Esophagus muscularis mucosa (tissue), 4 donors: ENCODE measurements at regions not wholly inside any gene's neighbourhood (a gene's known extent, or its start where the extent isn't known, plus 50 kb on each side); places are given as distances from the start of the nearest gene placed in this dataset.

ENCODE experiments used
- CTCF ChIP-seq, 3 experiments: fragments of 200-600 bp in 2 of 3; fragments of 450-650 bp in 1 of 3; sonication (generic) in 2 of 3; IDR thresholded peaks; one replicate each; pipeline ENCODE4 v1.5.1; 2017 to 2019; ENCODE audit warnings: antibody characterized with exemption in 3 of 3, mild to moderate bottlenecking in 2 of 3, moderate library complexity in 1 of 3
- EP300 ChIP-seq: sonication (generic); formaldehyde crosslinking; IDR thresholded peaks from one replicate; pipeline ENCODE4 v1.6.1; 2017; ENCODE audit warnings: antibody characterized with exemption
- POLR2A ChIP-seq: fragments of 450-650 bp; IDR thresholded peaks from one replicate; pipeline ENCODE4 v1.6.1; 2017; ENCODE audit warnings: antibody characterized with exemption, moderate library complexity, mild to moderate bottlenecking, low read depth
- POLR2AphosphoS5 ChIP-seq, 2 donors: sonication (generic); formaldehyde crosslinking; IDR thresholded peaks; one replicate each; pipeline ENCODE4 v1.6.1; 2017; ENCODE audit warnings: antibody characterized with exemption in 2 of 2

GRCh38 chr7:127448566-127448965, 56.1 kb upstream of the ZNF800 start:
- TF ChIP-seq CTCF (IDR thresholded peaks at IDR 0.05) (no peak), EP300 (no peak), POLR2AphosphoS5 (IDR thresholded peaks at IDR 0.05) (no peak), POLR2A (no peak)
